ENCODE measurements at regions not wholly inside any gene's neighbourhood (a gene's known extent, or its start where the extent isn't known, plus 50 kb on each side); places are given as distances from the start of the nearest gene placed in this dataset.

- TF ChIP-seq, protein P1, sequence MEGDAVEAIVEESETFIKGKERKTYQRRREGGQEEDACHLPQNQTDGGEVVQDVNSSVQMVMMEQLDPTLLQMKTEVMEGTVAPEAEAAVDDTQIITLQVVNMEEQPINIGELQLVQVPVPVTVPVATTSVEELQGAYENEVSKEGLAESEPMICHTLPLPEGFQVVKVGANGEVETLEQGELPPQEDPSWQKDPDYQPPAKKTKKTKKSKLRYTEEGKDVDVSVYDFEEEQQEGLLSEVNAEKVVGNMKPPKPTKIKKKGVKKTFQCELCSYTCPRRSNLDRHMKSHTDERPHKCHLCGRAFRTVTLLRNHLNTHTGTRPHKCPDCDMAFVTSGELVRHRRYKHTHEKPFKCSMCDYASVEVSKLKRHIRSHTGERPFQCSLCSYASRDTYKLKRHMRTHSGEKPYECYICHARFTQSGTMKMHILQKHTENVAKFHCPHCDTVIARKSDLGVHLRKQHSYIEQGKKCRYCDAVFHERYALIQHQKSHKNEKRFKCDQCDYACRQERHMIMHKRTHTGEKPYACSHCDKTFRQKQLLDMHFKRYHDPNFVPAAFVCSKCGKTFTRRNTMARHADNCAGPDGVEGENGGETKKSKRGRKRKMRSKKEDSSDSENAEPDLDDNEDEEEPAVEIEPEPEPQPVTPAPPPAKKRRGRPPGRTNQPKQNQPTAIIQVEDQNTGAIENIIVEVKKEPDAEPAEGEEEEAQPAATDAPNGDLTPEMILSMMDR (conservative IDR thresholded peaks at IDR 0.05; ENCODE audit: low read length), result no peak
- TF ChIP-seq EZH2phosphoT487 (IDR thresholded peaks at IDR 0.05; ENCODE audit: borderline replicate concordance, low read depth, low read length), result no peak
These were observed 68.2 kb upstream of the EVL start for GRCh38 chr14:99996951-99997571.

Data from OCI-LY7 (cell line).